Breast epithelium (tissue), 3 donors: ENCODE measurements at regions not wholly inside any gene's neighbourhood (a gene's known extent, or its start where the extent isn't known, plus 50 kb on each side); places are given as distances from the start of the nearest gene placed in this dataset.

Experiments
- CTCF ChIP-seq, 3 donors: fragments of 450-650 bp; IDR thresholded peaks; one replicate each; pipeline ENCODE4 v1.5.1; 2016 to 2017; ENCODE audit warnings: antibody characterized with exemption in 3 of 3, mild to moderate bottlenecking in 3 of 3, moderate library complexity in 3 of 3
- POLR2A ChIP-seq: fragments of 450-650 bp; IDR thresholded peaks from one replicate; pipeline ENCODE4 v1.6.1; 2016; ENCODE audit warnings: antibody characterized with exemption, mild to moderate bottlenecking, moderate library complexity
- POLR2AphosphoS5 ChIP-seq, 3 donors: sonication (generic); formaldehyde crosslinking; IDR thresholded peaks; one replicate each; pipeline ENCODE4 v1.6.1; 2017; ENCODE audit warnings: antibody characterized with exemption in 3 of 3

- no peak for TF ChIP-seq CTCF (IDR thresholded peaks at IDR 0.05)
- TF ChIP-seq POLR2A = no peak
- TF ChIP-seq POLR2AphosphoS5 (IDR thresholded peaks at IDR 0.05) = no peak
Measured at GRCh38 chr10:83274088-83274487, 865.2 kb upstream of the GHITM start.
